ENCODE measurements at regions not wholly inside any gene's neighbourhood (a gene's known extent, or its start where the extent isn't known, plus 50 kb on each side); places are given as distances from the start of the nearest gene placed in this dataset.

DNA sequence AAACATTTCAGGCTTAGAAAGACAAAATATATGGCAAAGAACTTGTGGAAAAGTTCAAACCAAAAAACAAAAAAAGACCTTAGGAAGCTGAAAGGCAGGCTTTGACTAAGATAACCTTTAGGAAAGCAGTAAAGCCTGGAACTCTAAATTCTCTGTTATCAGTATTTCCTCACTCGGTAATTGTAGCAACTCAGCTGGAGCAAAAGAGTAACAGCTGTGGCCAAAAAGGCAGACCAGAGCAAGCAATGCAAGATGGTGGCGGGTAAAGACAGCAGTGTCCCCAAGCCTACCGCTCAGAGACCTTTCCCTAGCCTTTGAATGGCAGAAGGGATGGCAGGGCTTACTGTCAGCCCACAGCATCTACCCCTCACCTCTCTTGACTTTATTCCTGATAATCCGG is 63.1 kb upstream of the KLHL13 start:
- TF ChIP-seq CTCF (IDR thresholded peaks at IDR 0.05) = no peak
- no peak for TF ChIP-seq POLR2A (IDR thresholded peaks at IDR 0.05)
